Esophagus squamous epithelium (tissue), 5 donors: ENCODE measurements at regions not wholly inside any gene's neighbourhood (a gene's known extent, or its start where the extent isn't known, plus 50 kb on each side); places are given as distances from the start of the nearest gene placed in this dataset.

Experiments
- DNase-seq: peaks from one replicate; lab custom pipeline; 2025; lab: John Stamatoyannopoulos, UW
- H3K27ac ChIP-seq, 4 donors: fragments of 200-600 bp; sonication (generic); one replicate each; pipeline ENCODE4 v1.5.1; 2016 to 2019; ENCODE audit warnings: mild to moderate bottlenecking in 1 of 4
- H3K27me3 ChIP-seq, 4 donors: fragments of 200-600 bp; sonication (generic); 1 replicate in 3 of 4; 2 replicates in 1 of 4; pipeline versions ENCODE4 v1.5.1 to v1.6.0; 2017 to 2021; ENCODE audit warnings: antibody characterized with exemption in 1 of 4
- H3K36me3 ChIP-seq, 3 donors: fragments of 200-600 bp; sonication (generic); one replicate each; pipeline ENCODE4 v1.5.1; 2016 to 2019
- H3K4me1 ChIP-seq, 3 donors: fragments of 200-600 bp; sonication (generic); one replicate each; pipeline ENCODE4 v1.5.1; 2017 to 2019
- H3K4me3 ChIP-seq, 4 donors: fragments of 200-600 bp; sonication (generic); 1 replicate in 3 of 4; 2 replicates in 1 of 4; pipeline ENCODE4 v1.5.1; 2016 to 2019; ENCODE audit warnings: mild to moderate bottlenecking in 2 of 4, moderate library complexity in 1 of 4
- H3K9me3 ChIP-seq, 3 donors: fragments of 200-600 bp; sonication (generic); one replicate each; pipeline ENCODE4 v1.5.1; 2016 to 2019
- POLR2A ChIP-seq, 4 donors: fragments of 450-650 bp; IDR thresholded peaks; one replicate each; pipeline ENCODE4 v1.6.1; 2017; ENCODE audit warnings: antibody characterized with exemption in 4 of 4, mild to moderate bottlenecking in 4 of 4, moderate library complexity in 3 of 4
- WGBS, 2 donors: methylation state at CpG; one replicate each; pipeline ENCODE4 v1.1.5; 2018; 5-methylcytosine and 5-hydroxymethylcytosine counted together
- intact Hi-C: fragments of 100-400 bp; cut with DNase I; formaldehyde crosslinking; loops from one replicate; pipeline ENCODE4 v1.15.0; 2022
- TF ChIP-seq, protein P1 (sequence below), 6 experiments: fragments of 450-650 bp in 4 of 6; fragments of 200-600 bp in 2 of 6; sonication (generic) in 2 of 6; IDR thresholded peaks; one replicate each; pipeline ENCODE4 v1.5.1; 2016 to 2019; ENCODE audit warnings: antibody characterized with exemption in 6 of 6, mild to moderate bottlenecking in 4 of 6, moderate library complexity in 4 of 6
- donor health status: DM: yes; HTN: yes; CAD: no.

DNA sequence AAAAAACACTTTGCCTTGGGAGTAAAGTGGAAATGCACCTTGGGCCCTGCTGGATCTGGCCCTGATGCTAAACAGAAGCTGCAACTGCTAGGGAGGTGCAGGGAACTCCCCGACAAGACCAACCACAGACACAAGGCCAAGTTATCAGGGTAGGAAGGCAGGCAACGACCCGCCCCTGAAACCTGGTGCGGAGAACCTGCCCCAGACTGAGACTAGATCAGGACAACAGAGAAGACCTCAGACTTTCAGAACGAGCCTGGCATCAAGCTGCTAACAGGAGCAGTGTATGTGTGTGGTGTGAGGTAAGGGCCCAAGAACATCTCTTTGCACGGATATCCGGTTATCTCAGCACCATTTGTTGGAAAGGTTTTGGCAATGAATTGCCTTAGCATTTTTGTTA lies 233.7 kb upstream of the RTL1 start:
- 89 to 91% methylated on average over 6 to 7 of the region's 7 CpGs for WGBS, 2 donors
- DNase-seq = no peak
- intact Hi-C loops = no loop called here

DNA sequence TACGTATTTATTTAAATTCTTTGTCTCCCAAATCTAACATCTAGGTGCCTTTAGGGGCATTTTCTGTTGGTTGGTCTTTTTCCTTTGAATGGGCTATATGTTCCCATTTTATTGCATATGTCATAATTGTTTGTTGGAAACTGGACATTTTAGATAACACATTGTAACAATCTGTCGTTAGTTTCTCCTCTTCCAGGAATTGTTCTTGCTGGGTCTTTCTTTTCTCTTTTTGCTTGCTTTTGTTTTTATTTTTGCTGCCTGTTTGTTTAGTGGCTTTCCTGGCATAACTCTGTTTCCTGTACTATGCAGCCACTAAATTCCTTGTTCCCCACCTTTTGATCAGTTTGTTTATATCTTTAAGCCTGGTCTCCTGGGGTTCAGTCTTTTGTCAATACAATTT lies 244.3 kb upstream of the RTL1 start:
- peaks cover 0 to 7% (median 0%) of the 10 kb centered on the region in 3 donors for H3K4me1 ChIP-seq
- intact Hi-C loops = no loop called here
- DNase-seq = no peak
- H3K27me3 ChIP-seq = peaks cover 0 to 29% (median 0%) of the 10 kb centered on the region in 4 donors
- no peak overlapping the region for H3K27ac ChIP-seq
- 65 to 66% methylated on average over 2 of the region's 2 CpGs for WGBS, 2 donors
- no peak overlapping the region for H3K4me3 ChIP-seq
- H3K9me3 ChIP-seq = no peaks in the 10 kb centered on the region
- TF ChIP-seq POLR2A (IDR thresholded peaks at IDR 0.05) = no peak
- TF ChIP-seq, protein P1, sequence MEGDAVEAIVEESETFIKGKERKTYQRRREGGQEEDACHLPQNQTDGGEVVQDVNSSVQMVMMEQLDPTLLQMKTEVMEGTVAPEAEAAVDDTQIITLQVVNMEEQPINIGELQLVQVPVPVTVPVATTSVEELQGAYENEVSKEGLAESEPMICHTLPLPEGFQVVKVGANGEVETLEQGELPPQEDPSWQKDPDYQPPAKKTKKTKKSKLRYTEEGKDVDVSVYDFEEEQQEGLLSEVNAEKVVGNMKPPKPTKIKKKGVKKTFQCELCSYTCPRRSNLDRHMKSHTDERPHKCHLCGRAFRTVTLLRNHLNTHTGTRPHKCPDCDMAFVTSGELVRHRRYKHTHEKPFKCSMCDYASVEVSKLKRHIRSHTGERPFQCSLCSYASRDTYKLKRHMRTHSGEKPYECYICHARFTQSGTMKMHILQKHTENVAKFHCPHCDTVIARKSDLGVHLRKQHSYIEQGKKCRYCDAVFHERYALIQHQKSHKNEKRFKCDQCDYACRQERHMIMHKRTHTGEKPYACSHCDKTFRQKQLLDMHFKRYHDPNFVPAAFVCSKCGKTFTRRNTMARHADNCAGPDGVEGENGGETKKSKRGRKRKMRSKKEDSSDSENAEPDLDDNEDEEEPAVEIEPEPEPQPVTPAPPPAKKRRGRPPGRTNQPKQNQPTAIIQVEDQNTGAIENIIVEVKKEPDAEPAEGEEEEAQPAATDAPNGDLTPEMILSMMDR (IDR thresholded peaks at IDR 0.05) = no peak
- no peaks in the 10 kb centered on the region for H3K36me3 ChIP-seq

More for the DNA sequence above, 233.7 kb upstream of the RTL1 start:
- Histone ChIP-seq H3K4me1 (no peaks in the 10 kb centered on the region), H3K27ac (no peak overlapping the region), H3K27me3 (peaks cover 0 to 4% (median 0%) of the 10 kb centered on the region in 4 donors), H3K4me3 (no peak overlapping the region), H3K36me3 (no peaks in the 10 kb centered on the region), H3K9me3 (peaks cover 0 to 8% (median 6%) of the 10 kb centered on the region in 3 donors)
- TF ChIP-seq, protein P1 (IDR thresholded peaks at IDR 0.05) = no peak
- TF ChIP-seq POLR2A (IDR thresholded peaks at IDR 0.05) = no peak

DNA sequence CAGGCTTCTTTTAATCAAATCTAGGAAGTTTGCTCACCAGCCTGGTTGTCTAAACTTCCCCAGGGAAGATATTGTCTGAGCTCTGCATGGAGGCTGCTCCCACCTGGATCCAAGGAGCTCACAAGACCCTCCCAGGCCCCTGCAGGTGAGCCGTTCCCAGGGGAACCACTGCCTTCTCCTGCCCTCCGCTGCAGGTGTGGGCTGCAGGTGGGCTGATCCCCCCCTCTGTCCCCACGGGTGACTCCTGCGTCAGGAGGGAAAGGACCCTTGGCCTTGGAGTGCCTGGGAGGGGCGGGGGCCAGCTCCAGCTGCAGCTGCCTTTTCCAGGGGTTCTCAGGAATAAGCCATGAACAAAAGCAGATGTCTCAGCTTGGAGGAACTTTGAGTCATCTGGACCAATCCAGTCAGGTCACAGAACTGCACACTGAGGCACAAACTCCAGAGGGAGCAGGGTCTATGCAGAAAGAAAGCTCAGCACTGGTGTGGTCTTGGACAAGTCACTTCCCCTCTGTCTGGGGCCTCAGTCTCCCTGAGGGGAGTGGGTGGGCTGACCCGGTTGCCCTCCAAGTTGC lies 246.6 kb upstream of the RTL1 start:
- no peak for TF ChIP-seq POLR2A (IDR thresholded peaks at IDR 0.05)
- TF ChIP-seq, protein P1 (IDR thresholded peaks at IDR 0.05) = no peak
- intact Hi-C loops = no loop called here
- no peak for DNase-seq
- Histone ChIP-seq H3K9me3 (no peaks in the 10 kb centered on the region), H3K4me1 (peaks cover 0 to 7% (median 0%) of the 10 kb centered on the region in 3 donors), H3K27me3 (peaks cover 0 to 35% (median 0%) of the 10 kb centered on the region in 4 donors), H3K27ac (no peak overlapping the region), H3K4me3 (no peak overlapping the region), H3K36me3 (no peaks in the 10 kb centered on the region)
- 41 to 45% methylated on average over 4 to 5 of the region's 6 CpGs for WGBS, 2 donors

DNA sequence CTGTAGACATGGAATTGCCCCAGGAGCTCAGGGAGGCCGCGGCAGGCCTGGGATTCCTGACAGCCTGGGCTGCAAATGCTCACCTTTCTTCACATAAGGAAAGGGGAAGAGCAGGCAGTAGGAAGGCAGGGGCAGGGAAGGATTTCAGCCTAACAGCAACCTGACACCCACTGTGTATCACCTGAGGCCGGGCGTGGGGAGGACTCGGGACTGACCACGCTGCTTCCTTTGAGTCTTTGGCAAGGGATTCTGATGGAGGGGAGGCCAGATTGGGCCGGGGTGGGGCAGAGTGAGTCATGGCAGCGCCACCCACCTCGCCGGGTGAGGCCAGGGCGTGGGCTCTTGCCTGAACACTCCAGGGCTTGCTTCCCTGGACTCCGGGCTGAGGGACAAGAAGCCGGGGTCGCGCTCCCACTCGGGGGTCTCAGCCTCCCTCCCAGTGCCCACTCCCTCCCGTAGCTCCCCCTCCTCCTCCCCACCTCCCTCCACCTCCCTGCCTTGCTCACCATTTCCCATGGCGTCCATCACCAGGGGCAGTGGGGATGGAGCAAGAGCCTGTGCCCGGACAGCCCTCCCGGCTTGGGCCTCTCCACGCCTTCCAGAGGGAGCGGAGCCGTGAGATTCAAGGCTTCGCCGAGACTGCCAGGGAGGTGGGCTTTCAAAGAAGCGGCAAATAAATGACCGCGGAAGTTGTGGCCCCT lies 247.9 kb upstream of the RTL1 start:
- H3K9me3 ChIP-seq = no peaks in the 10 kb centered on the region
- H3K27me3 ChIP-seq = peaks cover 0 to 39% (median 0%) of the 10 kb centered on the region in 4 donors
- WGBS, 2 donors = 47 to 50% methylated on average over 12 to 22 of the region's 28 CpGs
- H3K4me1 ChIP-seq = peaks cover 0 to 7% (median 0%) of the 10 kb centered on the region in 3 donors
- intact Hi-C loops = no loop called here
- no peak for DNase-seq
- H3K36me3 ChIP-seq = no peaks in the 10 kb centered on the region
- no peak overlapping the region for H3K27ac ChIP-seq
- no peak for TF ChIP-seq POLR2A (IDR thresholded peaks at IDR 0.05)
- TF ChIP-seq, protein P1 (IDR thresholded peaks at IDR 0.05) = no peak
- H3K4me3 ChIP-seq = no peak overlapping the region

DNA sequence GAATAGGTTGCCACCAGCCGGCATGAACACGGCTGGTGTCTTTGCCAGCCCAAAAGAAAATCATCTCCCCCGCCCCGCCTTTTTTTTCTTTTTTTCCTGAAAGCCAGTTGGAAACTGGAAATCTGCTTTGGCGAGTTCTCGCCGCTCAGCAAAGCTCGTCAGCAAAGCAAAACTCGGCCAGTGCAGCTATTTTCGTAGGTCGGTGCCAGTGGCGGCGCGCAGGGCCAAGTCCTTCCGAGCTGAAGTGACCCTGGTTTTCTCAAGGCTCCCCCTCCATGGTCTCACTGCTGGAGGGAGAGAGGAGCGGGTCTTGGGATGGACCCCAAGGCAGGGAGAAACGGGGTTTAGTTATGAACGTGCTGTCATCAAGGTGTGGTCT lies 248.4 kb upstream of the RTL1 start:
- WGBS, 2 donors = 68 to 85% methylated on average over 15 to 16 of the region's 18 CpGs
- intact Hi-C loops = no loop called here

More for the DNA sequence above, 248.4 kb upstream of the RTL1 start:
- Histone ChIP-seq H3K36me3 (no peaks in the 10 kb centered on the region), H3K9me3 (no peaks in the 10 kb centered on the region), H3K27ac (no peak overlapping the region), H3K4me3 (no peak overlapping the region), H3K27me3 (peaks cover 0 to 39% (median 0%) of the 10 kb centered on the region in 4 donors), H3K4me1 (peaks cover 0 to 7% (median 0%) of the 10 kb centered on the region in 3 donors)
- DNase-seq = no peak
- TF ChIP-seq POLR2A (IDR thresholded peaks at IDR 0.05) = no peak
- TF ChIP-seq, protein P1 (IDR thresholded peaks at IDR 0.05) = no peak
